Endodermal cell (in vitro differentiated cells): ENCODE measurements at regions not wholly inside any gene's neighbourhood (a gene's known extent, or its start where the extent isn't known, plus 50 kb on each side); places are given as distances from the start of the nearest gene placed in this dataset.

Source experiments
- DNase-seq: peaks from one replicate; pipeline ENCODE4 v3.0.0-alpha.2; 2017
- H3K27ac ChIP-seq: 2 replicates; pipeline ENCODE4 v1.5.1; 2013; ENCODE audit warnings: mild to moderate bottlenecking, low read depth, low read length, moderate library complexity
- H3K27me3 ChIP-seq: 2 replicates; pipeline ENCODE4 v1.6.1; 2013; ENCODE audit warnings: mild to moderate bottlenecking, low read length, moderate library complexity; ENCODE audit not compliant: insufficient read depth, control insufficient read depth, poor library complexity, severe bottlenecking
- H3K36me3 ChIP-seq: 2 replicates; pipeline ENCODE4 v1.7.0; 2013; ENCODE audit warnings: mild to moderate bottlenecking, low read length, moderate library complexity; ENCODE audit not compliant: control insufficient read depth, insufficient read depth
- H3K4me1 ChIP-seq: one replicate; pipeline ENCODE4 v1.7.0; 2013; ENCODE audit warnings: low read length; ENCODE audit not compliant: control insufficient read depth, insufficient read depth
- H3K4me3 ChIP-seq: 2 replicates; pipeline ENCODE4 v1.5.1; 2013; ENCODE audit warnings: mild to moderate bottlenecking, low read length, moderate library complexity
- H3K9ac ChIP-seq: 2 replicates; pipeline ENCODE4 v1.6.1; 2013; ENCODE audit warnings: mild to moderate bottlenecking, low read length, moderate library complexity; ENCODE audit not compliant: poor library complexity, severe bottlenecking; ENCODE audit errors: extremely low read depth
- H3K9me3 ChIP-seq: 2 replicates; pipeline ENCODE4 v1.6.1; 2013; ENCODE audit warnings: mild to moderate bottlenecking, low read length, moderate library complexity; ENCODE audit not compliant: control insufficient read depth
- H3K27ac Mint-ChIP-seq: 2 replicates; pipeline ENCODE4 v1.8.0; 2020; ENCODE audit warnings: mixed read lengths
- H3K27me3 Mint-ChIP-seq: 2 replicates; pipeline ENCODE4 v1.8.0; 2021; ENCODE audit warnings: mild to moderate bottlenecking, mixed read lengths; ENCODE audit not compliant: insufficient read depth
- H3K36me3 Mint-ChIP-seq: 2 replicates; pipeline ENCODE4 v1.8.0; 2020; ENCODE audit warnings: low read depth, mixed read lengths
- H3K4me1 Mint-ChIP-seq: 2 replicates; pipeline ENCODE4 v1.8.0; 2020; ENCODE audit warnings: mixed read lengths
- H3K4me3 Mint-ChIP-seq: 2 replicates; pipeline ENCODE4 v1.8.0; 2020; ENCODE audit warnings: mild to moderate bottlenecking, moderate library complexity, mixed read lengths
- H3K9me3 Mint-ChIP-seq: 2 replicates; pipeline ENCODE4 v1.8.0; 2020; ENCODE audit warnings: mild to moderate bottlenecking, mixed read lengths
- CTCF ChIP-seq: fragments of 200-600 bp; sonication (generic); conservative IDR thresholded peaks from 2 replicates; pipeline ENCODE4 v1.5.0; 2021; ENCODE audit warnings: antibody characterized with exemption, mild to moderate bottlenecking
- WGBS, 2 experiments: methylation state at CpG; one replicate each; pipeline versions ENCODE4 v1.1.5 to v1.1.7; 2013; ENCODE audit warnings: missing lambda C conversion rate in 2 of 2, mixed read lengths in 1 of 2; ENCODE audit not compliant: insufficient coverage in 1 of 2, insufficient read length in 1 of 2; 5-methylcytosine and 5-hydroxymethylcytosine counted together

- H3K27ac Mint-ChIP-seq: no peak overlapping the region
- no peak for TF ChIP-seq CTCF
- H3K9me3 Mint-ChIP-seq: peaks cover 3% of the 10 kb centered on the region
- Histone ChIP-seq H3K4me3 (no peak overlapping the region), H3K27me3 (no peaks in the 10 kb centered on the region), H3K27ac (no peak overlapping the region), H3K9me3 (peaks cover 9% of the 10 kb centered on the region), H3K9ac (no peak overlapping the region), H3K4me1 (no peaks in the 10 kb centered on the region), H3K36me3 (no peaks in the 10 kb centered on the region)
- no peaks in the 10 kb centered on the region for H3K36me3 Mint-ChIP-seq
- 93% methylated on average over 2 of the region's 2 CpGs; no CpG with 5 or more reads in 1 of the 2 experiments for WGBS, 2 experiments
- H3K4me3 Mint-ChIP-seq: no peak overlapping the region
- peaks cover 2% of the 10 kb centered on the region for H3K27me3 Mint-ChIP-seq
- no peaks in the 10 kb centered on the region for H3K4me1 Mint-ChIP-seq
- DNase-seq: no peak
These were observed 1094.7 kb upstream of the DDX18 start for GRCh38 chr2:116719836-116720235.

- Mint-ChIP-seq H3K27ac (no peak overlapping the region), H3K4me3 (no peak overlapping the region), H3K36me3 (no peaks in the 10 kb centered on the region), H3K27me3 (peaks cover 2% of the 10 kb centered on the region), H3K4me1 (no peaks in the 10 kb centered on the region), H3K9me3 (peaks cover 3% of the 10 kb centered on the region)
- H3K36me3 ChIP-seq: no peaks in the 10 kb centered on the region
- no peak overlapping the region for H3K27ac ChIP-seq
- WGBS, 2 experiments: 80% methylated on average over 1 of the region's 1 CpG; no CpG with 5 or more reads in 1 of the 2 experiments
- H3K4me3 ChIP-seq: no peak overlapping the region
- H3K27me3 ChIP-seq: no peaks in the 10 kb centered on the region
- DNase-seq: no peak
- TF ChIP-seq CTCF: no peak
- peaks cover 9% of the 10 kb centered on the region for H3K9me3 ChIP-seq
- H3K9ac ChIP-seq: no peak overlapping the region
- H3K4me1 ChIP-seq: no peaks in the 10 kb centered on the region
These were observed 1089.9 kb upstream of the DDX18 start for GRCh38 chr2:116724550-116724949.

- H3K4me1 ChIP-seq: no peaks in the 10 kb centered on the region
- 98% methylated on average over 4 of the region's 4 CpGs; no CpG with 5 or more reads in 1 of the 2 experiments for WGBS, 2 experiments
- Mint-ChIP-seq H3K27me3 (no peaks in the 10 kb centered on the region), H3K36me3 (no peaks in the 10 kb centered on the region), H3K9me3 (no peaks in the 10 kb centered on the region), H3K27ac (no peak overlapping the region), H3K4me3 (no peak overlapping the region), H3K4me1 (peaks cover 19% of the 10 kb centered on the region)
- H3K9me3 ChIP-seq: no peaks in the 10 kb centered on the region
- no peak for DNase-seq
- H3K4me3 ChIP-seq: no peak overlapping the region
- H3K27ac ChIP-seq: no peak overlapping the region
- H3K36me3 ChIP-seq: no peaks in the 10 kb centered on the region
- no peak for TF ChIP-seq CTCF
- H3K27me3 ChIP-seq: no peaks in the 10 kb centered on the region
- no peak overlapping the region for H3K9ac ChIP-seq
These were observed 1082.2 kb upstream of the DDX18 start for GRCh38 chr2:116732322-116732721.
